NB4 (cell line): ENCODE measurements at regions not wholly inside any gene's neighbourhood (a gene's known extent, or its start where the extent isn't known, plus 50 kb on each side); places are given as distances from the start of the nearest gene placed in this dataset.
"Not testable (repeated sequence)": the region's sequence is repeated elsewhere in the genome, so short reads cannot be mapped to it uniquely, and the experiment has no call there.

Experiments
- DNase-seq: peaks from one replicate; pipeline ENCODE4 v3.0.0; 2010; ENCODE audit warnings: low read depth
- H3K4me3 ChIP-seq: one replicate; pipeline ENCODE4 v1.5.1; 2011; ENCODE audit warnings: mild to moderate bottlenecking, low read depth, low read length, moderate library complexity
- MAX ChIP-seq: IDR thresholded peaks from 2 replicates; pipeline ENCODE4 v1.6.1; 2011; ENCODE audit warnings: low read depth, low read length
- MYC ChIP-seq: IDR thresholded peaks from 2 replicates; pipeline ENCODE4 v1.6.1; 2011; ENCODE audit warnings: low read depth, low read length
- POLR2A ChIP-seq: IDR thresholded peaks from 2 replicates; pipeline ENCODE4 v1.6.1; 2011; ENCODE audit warnings: mild to moderate bottlenecking; ENCODE audit not compliant: insufficient read length; ENCODE audit errors: extremely low read depth
- TF ChIP-seq, protein P1 (sequence below): IDR thresholded peaks from one replicate; pipeline ENCODE4 v1.5.1; 2012; ENCODE audit warnings: low read depth, low read length

DNA sequence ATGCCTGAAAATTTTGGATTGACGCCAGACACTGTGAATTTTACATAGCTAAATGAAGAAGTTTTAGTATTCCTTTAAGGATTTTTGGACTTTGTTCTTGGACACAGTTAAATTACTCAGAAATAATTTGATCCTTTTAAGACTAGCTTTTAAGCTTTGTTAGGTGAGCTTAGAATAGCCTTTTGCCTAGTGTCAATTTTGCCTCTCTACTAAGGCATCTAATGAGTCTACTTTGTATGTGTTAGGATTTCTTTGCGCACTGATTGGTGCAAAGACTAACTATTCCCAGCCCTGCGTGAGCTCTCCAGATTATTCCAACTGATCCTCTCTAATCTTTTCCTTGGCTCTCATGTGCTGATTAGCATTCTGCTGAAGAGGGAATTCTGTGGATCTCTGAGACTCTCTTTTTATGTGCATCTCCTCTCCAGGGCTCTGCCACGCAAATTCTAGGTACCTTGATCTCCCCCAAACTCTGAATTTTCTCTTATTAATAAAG is 128.1 kb upstream of the BCL9 start:
- DNase-seq: no peak
- H3K4me3 ChIP-seq: no peak overlapping the region
- TF ChIP-seq MAX (no peak), MYC (no peak)
- TF ChIP-seq, protein P1, sequence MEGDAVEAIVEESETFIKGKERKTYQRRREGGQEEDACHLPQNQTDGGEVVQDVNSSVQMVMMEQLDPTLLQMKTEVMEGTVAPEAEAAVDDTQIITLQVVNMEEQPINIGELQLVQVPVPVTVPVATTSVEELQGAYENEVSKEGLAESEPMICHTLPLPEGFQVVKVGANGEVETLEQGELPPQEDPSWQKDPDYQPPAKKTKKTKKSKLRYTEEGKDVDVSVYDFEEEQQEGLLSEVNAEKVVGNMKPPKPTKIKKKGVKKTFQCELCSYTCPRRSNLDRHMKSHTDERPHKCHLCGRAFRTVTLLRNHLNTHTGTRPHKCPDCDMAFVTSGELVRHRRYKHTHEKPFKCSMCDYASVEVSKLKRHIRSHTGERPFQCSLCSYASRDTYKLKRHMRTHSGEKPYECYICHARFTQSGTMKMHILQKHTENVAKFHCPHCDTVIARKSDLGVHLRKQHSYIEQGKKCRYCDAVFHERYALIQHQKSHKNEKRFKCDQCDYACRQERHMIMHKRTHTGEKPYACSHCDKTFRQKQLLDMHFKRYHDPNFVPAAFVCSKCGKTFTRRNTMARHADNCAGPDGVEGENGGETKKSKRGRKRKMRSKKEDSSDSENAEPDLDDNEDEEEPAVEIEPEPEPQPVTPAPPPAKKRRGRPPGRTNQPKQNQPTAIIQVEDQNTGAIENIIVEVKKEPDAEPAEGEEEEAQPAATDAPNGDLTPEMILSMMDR: no peak

GRCh38 chr1:147414505-147415163 is 126.7 kb upstream of the BCL9 start:
- no peak overlapping the region for H3K4me3 ChIP-seq
- no peak for TF ChIP-seq MAX
- TF ChIP-seq POLR2A: no peak
- no peak for TF ChIP-seq MYC
- TF ChIP-seq, protein P1: no peak
- no peak for DNase-seq

DNA sequence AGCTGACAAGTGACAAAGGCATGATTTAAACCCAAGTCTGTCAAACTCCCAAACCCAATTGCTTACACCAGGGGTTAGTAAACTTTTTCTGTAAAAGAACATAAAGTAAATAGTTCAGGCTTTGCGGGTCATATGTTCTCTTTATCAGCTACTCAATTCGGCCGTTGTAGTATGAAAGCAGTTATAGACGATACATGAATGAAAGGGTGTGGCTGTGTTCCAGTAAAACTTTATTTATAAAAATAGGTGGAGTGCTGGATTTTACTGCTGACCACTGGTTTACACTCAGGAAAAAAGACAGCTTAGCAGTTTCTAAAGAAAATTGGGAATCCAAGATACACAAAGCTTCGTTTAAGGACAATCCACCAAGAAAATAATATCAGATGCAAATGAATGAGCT is 124.3 kb upstream of the BCL9 start:
- TF ChIP-seq, protein P1: no peak
- TF ChIP-seq MYC: no peak
- DNase-seq: no peak
- no peak overlapping the region for H3K4me3 ChIP-seq

GRCh38 chr1:147423100-147423827 is 118.0 kb upstream of the BCL9 start:
- not testable (repeated sequence) for H3K4me3 ChIP-seq, DNase-seq

DNA sequence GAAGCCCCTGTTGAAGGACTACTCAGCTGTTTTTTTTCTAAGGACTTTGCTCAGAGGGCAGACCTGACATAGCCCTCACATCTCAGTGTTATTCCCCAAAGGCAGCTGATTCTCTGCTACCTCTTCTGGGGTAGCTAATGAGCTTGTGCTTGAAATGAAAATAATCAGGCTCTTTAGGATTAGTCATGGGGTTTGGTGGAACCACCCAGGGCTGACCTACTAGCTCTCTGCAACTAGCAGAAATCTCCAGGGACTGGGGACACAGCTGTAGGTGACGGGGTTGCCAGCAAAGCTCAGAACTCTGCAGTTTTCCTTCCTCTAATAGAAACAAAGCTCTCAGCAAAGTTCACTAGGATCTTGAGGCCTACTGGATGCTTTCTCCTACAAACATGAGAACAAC is 106.4 kb upstream of the BCL9 start:
- TF ChIP-seq POLR2A (no peak), MYC (no peak), MAX (no peak)
- TF ChIP-seq, protein P1: no peak
- H3K4me3 ChIP-seq: no peak overlapping the region
- peak; percentile 13 for DNase-seq

DNA sequence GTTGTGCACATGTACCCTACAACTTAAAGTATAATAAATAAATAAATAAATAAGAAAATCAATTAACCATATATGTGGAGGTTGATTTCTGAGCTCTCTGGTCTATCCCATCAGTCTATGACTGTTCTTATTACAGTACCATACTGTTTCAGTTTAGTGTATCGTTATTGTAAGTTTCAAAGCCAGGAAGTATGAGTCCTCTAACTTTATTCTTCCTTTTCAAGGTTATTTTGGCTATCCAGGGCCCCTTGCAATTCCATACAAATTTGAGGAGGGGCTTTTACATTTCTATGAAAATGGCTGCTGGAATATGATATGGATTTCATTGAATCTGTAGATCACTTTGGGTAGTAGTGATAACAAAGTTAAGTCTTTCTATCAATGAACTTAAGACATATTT is 96.9 kb upstream of the BCL9 start:
- no peak overlapping the region for H3K4me3 ChIP-seq
- TF ChIP-seq, protein P1: no peak
- TF ChIP-seq POLR2A (no peak), MYC (no peak), MAX (no peak)
- DNase-seq: no peak
